GM19452 (cell line): ENCODE measurements at regions not wholly inside any gene's neighbourhood (a gene's known extent, or its start where the extent isn't known, plus 50 kb on each side); places are given as distances from the start of the nearest gene placed in this dataset.

ENCODE experiments used
- ATAC-seq: cut with Tn5 transposase; IDR thresholded peaks from one replicate; pipeline ENCODE4 v1.9.1; 2021; ENCODE audit not compliant: unreplicated experiment

DNA sequence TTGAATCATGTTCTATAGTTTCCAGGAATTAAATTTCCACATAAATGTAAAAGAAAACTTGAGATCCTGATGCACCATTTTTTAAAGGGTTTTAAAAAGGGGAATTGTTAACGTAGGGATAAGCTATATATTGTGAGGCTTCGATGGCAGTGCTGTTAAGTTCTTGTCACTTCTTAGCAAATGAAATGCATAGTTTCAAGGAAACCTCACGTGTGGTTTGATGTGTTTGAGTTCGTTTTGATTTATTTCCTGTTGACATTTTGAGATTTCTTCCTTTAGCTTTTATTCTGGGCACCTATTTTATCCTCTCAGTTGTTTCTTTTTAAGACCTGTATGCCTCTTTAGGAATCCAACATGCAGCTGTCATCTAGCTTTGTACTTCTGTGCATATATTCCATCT is 301.0 kb downstream of the DOCK8 start:
- no peak for ATAC-seq

DNA sequence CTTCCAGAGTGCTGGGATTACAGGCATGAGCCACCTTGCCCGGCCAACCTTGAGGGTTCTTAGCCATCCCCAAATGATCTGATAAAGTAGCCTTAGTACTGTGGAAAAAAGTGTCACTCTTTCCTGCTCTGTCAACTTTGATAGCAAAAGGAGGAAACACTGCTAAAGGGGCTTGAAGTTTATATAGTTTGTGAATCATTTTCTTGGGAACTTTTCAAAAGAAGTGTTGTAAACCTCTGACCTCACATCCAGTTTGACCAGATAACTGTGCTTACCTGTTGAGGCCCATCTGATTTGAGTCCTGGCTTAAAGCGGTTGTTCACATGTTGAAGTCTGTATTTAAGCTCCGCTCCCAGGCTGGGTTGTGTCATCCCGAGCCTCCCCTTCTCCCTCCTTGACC is 303.3 kb downstream of the DOCK8 start:
- ATAC-seq = no peak

DNA sequence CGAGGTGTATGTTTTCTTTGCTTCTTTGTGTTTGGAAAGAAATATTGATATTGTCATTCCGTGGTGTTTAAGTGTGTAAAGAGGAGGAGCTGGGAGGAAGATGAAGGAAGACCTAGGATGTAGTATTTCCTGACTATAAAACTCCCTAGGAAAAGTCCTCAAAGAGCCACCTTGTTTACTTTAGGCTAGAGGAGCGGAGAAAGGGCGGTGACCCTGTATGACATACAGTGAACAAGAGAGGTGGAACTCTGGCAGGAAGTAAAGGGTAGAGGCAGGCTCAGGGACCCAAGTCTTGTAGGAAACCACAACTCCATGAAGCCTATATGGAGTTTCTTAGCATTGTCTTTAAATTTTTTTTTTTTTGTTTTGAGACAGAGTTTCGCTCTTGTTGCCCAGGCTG is 303.9 kb downstream of the DOCK8 start:
- ATAC-seq = no peak

DNA sequence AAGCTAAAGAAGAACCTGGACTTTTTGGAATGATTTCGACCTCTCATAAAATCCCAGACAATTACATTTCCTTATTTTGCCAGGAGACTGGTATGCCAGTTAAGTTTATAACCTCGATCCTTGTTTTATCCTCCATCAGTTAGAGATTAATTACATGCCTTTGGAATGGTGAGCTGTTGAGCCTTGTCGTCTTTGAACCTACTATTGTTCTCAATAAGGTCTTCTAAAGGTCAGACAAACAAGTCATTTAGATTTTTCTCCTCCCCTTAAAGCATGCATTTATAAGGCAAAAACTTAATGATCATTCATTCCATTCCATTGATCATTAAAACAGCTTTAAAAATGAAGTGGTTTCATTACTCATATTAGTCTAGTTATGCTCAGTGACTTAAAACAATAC is 304.9 kb downstream of the DOCK8 start:
- ATAC-seq = no peak

GRCh38 chr9:520302-520701 is 305.6 kb downstream of the DOCK8 start:
- no peak for ATAC-seq

DNA sequence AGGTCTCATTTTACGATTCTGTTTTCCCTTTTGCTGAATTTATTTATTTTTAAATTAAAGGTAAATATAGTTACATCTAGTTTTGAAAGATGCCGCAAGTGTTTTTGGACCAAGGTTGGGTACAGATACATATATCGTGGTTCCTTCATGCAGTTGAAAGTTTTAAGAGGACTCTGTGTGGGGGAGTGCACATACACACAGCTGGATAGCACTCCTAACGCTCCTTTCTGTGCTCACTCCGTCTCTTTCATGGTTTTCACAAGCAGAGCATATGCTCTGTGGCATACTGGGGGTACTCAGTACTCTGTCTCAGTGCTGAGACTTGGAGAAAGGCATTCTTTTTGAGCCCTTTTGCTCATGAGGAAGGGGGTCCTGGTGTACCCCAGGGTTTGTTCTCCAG is 307.5 kb downstream of the DOCK8 start:
- no peak for ATAC-seq

DNA sequence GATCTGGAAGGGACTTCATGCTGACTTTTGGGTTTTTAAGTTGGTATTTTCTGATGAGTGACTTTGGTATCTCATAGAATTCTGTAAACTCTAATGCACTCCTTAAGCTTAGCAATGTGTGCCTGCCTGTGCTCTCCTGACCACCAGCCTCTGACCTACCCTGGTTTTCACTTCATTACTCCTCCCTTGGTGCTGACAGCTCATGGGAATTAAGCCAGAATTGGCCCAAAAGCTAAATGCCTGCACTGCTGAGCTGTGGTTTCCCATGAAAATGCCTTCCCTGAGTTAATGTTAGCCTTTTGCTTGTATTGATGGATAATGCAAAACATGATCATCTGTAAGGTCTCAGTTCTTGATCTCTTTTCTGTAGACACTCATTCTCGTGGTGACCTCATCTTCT is 308.0 kb downstream of the DOCK8 start:
- ATAC-seq = no peak

GRCh38 chr9:523444-523843 is 308.8 kb downstream of the DOCK8 start:
- no peak for ATAC-seq

DNA sequence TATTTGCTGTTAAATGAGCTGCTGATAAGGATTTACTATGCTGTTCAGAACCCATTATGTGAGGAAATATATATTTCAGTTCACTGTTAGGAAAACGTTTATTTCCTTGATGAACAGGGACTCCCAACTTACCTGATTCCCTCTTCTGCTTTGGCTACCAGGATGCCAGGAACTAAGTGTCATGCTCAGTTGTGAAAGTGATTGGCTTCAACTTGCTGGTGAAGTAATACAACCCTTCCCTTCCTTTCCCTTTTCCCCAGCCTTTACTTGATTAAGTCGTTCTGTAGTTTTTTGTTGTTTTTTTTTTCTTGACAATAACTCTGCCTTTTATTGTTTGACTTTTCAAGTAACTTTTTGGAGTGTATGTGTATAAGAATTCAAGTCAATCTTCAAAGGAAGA is 309.3 kb downstream of the DOCK8 start:
- ATAC-seq = no peak

DNA sequence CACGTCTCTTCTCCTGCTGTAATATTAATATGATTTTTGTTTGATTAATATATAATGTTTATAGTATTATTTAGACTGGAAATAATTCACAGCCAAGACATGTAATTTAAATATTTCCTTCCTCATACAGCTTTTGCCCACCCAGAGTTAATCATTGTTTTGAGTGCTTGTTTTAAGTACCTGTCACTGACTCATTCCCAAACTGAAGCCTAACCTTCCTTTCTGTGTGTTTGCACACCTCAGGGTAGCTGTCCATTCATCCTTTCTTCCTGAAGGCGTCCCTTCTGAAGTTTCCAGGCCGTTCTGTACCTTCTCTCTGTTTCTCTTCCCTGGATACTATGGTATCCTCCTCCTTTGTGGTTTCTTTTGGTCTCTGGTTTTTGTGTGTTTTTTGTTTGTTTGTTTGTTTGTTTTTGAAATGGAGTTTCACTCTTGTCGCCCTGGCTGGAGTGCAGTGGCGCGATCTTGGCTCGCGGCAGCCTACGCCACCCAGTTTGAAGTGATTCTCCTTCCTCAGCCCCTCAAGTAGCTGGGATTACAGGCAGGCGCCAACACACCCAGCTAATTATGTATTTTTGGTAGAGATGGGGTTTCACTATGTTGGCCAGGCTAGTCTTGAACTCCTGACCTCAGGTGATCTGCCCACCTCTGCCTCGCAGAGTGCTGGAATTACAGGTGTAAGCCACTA is 312.4 kb downstream of the DOCK8 start:
- ATAC-seq = no peak

- no peak for ATAC-seq
Measured at GRCh38 chr9:529731-530130, 311.8 kb upstream of the DMRT1 start.

DNA sequence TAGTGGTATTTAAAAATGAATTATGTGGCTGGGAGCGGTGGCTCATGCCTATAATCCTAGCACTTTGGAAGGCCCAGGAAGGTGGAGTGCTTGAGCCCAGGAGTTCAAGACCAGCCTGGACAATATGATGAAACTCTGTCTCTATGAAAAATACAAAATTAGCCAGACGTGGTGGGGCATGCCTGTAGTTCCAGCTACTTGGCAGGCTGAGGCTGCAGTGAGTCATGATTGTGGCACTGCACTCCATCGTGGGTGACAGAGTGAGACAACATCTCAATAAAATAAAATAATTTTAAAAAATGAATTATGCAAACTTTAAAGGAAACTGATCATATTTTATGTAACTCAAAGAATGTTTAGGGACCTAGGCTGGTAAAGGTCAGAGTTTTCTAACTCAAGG is 310.8 kb upstream of the DMRT1 start:
- no peak for ATAC-seq

DNA sequence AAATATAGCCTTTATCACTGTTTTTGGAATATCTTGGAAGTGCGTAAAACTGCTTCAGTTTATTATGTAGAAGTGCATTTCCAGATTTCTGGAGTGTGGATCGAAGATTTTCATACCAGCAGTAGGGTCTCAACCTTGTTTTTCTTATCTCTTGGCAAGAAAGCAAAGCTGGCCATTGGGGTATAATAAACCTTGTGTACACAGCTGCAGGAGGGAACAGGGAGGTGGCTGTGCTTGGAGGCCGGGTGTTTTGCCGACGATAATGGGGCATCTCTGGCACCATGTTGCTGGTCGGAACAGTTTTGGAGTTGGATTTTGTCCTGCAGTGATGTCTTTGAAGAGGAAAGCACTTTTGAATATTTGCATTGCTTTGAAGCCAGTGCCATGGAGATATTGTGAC is 308.8 kb upstream of the DMRT1 start:
- no peak for ATAC-seq

DNA sequence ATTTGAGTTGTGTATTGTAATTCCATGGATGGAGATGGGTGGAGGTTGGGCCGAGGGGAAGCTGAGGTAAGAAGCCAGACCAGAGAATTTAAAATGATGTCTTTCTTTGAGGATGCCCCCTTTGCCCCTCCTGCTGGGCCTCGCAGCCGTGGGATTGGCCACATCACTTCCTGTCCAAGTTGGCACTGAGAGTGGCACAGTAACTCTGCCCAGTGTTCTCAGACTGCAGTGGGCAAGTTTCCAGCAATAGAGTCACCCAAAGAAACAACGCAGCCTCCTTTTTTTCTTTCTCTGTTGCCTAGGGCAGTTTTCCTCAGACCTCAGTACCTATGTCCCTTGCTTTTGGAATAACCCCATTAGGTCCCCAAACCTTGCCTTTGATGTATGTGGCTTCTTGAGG is 306.6 kb upstream of the DMRT1 start:
- no peak for ATAC-seq

- no peak for ATAC-seq
Measured at GRCh38 chr9:535356-535755, 306.1 kb upstream of the DMRT1 start.

DNA sequence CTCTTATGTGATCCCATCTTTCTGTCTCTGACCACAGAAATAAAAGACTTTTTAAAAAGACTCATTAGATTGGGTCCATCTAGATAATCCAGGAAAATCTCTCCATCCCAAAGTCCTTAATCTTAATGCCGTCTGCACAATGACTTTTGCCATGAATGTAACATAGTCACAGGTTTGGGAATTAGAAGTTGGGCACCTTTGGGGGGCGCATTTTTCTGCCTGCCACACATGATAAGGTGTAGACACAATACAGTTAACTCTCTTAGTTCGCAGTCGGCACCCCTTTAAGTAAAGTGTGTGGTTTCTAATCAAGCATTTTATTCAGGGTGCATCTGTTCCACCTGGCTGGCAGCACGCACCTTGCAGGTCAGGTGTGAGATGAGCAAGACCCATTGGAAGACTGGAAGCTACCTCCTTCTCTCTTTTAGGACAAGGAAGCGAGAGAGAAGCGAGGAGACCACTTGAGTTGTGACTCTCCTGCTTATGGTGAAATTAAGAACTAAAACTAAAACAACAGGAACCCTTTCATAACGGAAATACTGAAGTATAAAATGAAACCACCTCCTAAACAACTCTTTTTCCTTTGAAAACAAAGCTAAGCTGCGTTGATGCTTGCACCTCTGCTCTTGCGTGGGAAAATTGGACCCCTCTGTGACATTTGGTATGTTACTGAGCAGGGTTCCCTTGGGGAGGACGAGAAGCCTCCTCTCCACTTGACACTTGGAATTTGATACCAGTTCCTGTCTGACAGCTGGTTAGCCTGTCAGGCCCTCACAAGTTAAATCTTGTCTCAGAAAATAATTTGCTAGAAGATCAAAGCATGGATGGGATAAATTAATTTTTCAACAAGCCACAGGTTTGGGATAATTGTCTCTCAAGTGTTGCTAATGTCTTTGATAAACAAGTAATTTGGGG is 304.6 kb upstream of the DMRT1 start:
- ATAC-seq = no peak

DNA sequence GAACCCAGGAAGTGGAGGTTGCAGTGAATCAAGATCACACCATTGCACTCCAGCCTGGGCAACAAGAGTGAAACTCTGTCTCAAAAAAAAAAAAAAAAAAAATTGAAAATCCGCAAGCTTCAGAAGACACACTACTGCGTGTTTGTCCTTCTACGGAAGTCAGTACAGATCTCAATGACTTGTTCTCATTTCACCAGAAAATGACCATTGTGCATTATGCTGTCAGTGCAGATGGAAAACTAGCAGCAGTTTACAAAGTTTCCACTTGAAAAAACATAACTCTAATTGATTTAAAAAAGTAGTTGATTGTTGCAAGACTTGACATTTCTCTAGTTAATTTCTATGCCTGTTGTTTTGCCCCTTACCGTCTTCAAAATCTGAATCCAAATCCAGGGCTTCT is 298.0 kb upstream of the DMRT1 start:
- no peak for ATAC-seq

DNA sequence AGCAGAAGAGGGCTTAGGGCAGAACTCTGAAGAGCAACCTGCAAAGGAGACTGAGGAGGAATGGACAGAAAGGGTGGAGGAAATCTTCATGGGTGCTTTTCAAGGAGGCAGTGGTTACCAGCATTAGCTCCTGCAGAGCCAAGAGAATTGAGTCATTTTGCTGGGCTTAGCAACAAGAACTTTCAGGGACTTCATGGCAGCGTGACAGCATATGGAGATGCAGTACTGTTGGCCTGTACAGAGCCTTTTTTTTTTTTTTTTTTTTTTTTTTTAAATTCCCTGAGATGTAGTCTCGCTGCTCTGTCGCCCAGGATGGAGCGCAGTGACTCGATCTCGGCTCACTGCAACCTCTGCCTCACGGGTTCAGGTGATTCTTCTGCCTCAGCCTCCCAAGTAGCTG is 296.0 kb upstream of the DMRT1 start:
- no peak for ATAC-seq

DNA sequence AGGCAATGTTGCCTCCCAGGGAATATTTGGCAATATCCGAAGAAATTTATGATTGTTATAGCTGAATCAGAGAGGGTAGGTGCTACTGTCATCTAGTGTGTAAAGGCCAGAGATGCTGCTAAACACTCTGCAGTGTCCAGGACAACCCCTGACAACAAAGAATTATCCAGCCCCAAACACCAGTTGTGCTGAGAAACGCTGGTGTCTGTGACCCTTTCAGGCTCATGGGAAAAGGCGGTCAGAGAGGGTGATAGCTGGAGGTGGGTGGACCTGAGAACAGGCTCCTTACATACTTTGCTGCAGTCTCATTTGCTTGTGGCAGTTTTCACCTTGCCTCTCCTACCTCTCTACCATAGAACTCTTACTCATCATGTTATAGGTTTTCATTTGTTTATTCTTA is 295.3 kb upstream of the DMRT1 start:
- no peak for ATAC-seq

DNA sequence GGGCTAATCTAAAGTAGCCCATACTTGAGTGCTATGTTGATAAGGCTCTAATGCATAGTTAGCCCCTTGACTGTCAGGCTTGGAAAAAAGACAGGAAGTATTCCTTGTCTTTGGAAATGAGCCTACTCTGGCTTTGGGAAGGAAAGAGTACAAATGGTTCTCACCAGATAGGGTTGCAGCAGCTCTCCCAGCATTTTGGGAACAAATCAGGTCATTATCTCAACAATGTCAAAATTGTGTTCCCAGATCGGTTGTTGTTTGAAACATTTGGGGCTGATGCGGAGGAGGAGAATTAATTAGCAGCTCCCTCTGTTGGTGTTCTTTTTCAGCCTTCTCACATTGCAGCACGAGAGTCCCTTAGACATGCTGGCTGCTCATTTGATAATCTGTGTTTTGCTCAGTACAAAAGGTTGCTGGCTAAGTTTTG is 294.7 kb upstream of the DMRT1 start:
- ATAC-seq = no peak

DNA sequence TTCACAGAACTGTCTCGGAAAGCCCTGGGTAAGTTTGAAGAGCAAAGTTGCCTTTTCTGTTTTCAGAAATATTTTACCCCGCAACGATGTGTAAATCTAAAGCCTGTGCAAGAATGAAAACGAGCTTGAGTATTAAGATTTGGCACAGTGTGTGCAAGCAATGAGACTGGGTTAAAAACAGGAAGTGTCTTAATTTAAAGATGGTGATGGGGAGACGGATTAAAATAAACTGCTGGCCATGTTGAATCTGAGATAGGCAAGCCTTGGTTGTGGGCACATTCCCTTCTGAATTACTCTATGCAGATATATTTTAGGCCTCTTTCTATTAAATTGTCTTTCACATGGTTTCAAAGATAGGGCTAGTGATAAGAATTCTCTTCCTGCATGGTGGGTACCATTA is 294.2 kb upstream of the DMRT1 start:
- no peak for ATAC-seq

DNA sequence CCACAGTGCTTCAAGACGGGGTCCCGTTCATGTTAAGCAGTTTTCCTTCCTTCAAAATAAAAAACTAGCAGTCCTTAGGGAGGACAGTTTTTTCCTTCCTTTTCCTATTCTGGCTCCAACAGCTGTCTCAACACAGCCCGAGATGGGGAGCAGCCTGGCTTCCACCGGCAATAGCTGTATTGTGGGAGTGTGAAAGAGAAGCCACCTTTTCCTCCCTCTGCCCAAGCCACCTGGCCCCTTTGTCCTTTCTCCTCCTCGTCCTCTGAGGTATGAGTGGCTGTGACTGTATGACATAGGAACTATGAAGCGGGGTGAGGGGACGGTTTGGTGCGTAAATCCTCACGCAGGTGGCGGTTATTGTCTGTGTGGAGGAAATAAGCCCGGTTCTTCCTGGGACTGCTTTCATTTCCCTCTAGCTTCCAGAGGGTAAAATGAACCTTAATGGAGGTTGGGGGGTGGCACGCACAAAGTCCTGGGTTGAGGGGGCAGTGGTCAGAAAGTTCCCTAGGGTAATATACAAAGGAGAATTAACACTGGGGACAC is 292.0 kb upstream of the DMRT1 start:
- no peak for ATAC-seq
